CD14-positive monocyte (primary cell): ENCODE measurements at regions not wholly inside any gene's neighbourhood (a gene's known extent, or its start where the extent isn't known, plus 50 kb on each side); places are given as distances from the start of the nearest gene placed in this dataset.

Experiments used
- DNase-seq, 3 donors: peaks; one replicate each; pipeline ENCODE4 v3.0.0-alpha.2; 2011 to 2022
- H2AFZ ChIP-seq: 2 replicates; pipeline ENCODE4 v1.6.0; 2012; ENCODE audit warnings: mild to moderate bottlenecking, low read depth, low read length, inconsistent platforms; ENCODE audit not compliant: insufficient read depth, poor library complexity, severe bottlenecking
- H3K27ac ChIP-seq, 2 donors: 1 replicate in 1 of 2; 2 replicates in 1 of 2; pipeline ENCODE4 v1.5.1; 2012 to 2013; ENCODE audit warnings: low read length in 2 of 2, control low read depth in 1 of 2, inconsistent platforms in 1 of 2, low read depth in 1 of 2, mild to moderate bottlenecking in 1 of 2
- H3K27me3 ChIP-seq, 2 donors: one replicate each; pipeline versions ENCODE4 v1.6.0 to v1.6.1; 2011 to 2013; ENCODE audit warnings: low read length in 2 of 2; ENCODE audit not compliant: control insufficient read depth in 2 of 2, insufficient read depth in 2 of 2
- H3K36me3 ChIP-seq, 2 donors: replicated peaks in 1 of 2; 1 replicate in 1 of 2; 2 replicates in 1 of 2; pipeline versions ENCODE4 v1.5.1 to v1.6.1; 2012 to 2013; ENCODE audit warnings: low read length in 2 of 2, control low read depth in 1 of 2, inconsistent platforms in 1 of 2, mild to moderate bottlenecking in 1 of 2; ENCODE audit not compliant: insufficient read depth in 2 of 2, control insufficient read depth in 1 of 2
- H3K4me1 ChIP-seq, 2 donors: 1 replicate in 1 of 2; 2 replicates in 1 of 2; pipeline versions ENCODE4 v1.5.1 to v1.6.1; 2012 to 2013; ENCODE audit warnings: low read length in 2 of 2, control low read depth in 1 of 2, inconsistent platforms in 1 of 2, mild to moderate bottlenecking in 1 of 2, moderate library complexity in 1 of 2; ENCODE audit not compliant: insufficient read depth in 2 of 2, control insufficient read depth in 1 of 2
- H3K4me2 ChIP-seq: replicated peaks from 2 replicates; pipeline ENCODE3; 2012; ENCODE audit warnings: low read length, moderate library complexity, mild to moderate bottlenecking; ENCODE audit not compliant: poor library complexity, severe bottlenecking; ENCODE audit errors: extremely low read depth
- H3K4me3 ChIP-seq, 3 experiments: fragments of 200-600 bp in 1 of 3; sonication (generic) in 1 of 3; replicated peaks in 1 of 3; 1 replicate in 2 of 3; 2 replicates in 1 of 3; pipeline ENCODE4 v1.5.1; 2011 to 2013; ENCODE audit warnings: low read length in 3 of 3, mild to moderate bottlenecking in 3 of 3, control low read depth in 2 of 3, low read depth in 2 of 3, inconsistent platforms in 1 of 3, moderate library complexity in 1 of 3
- H3K79me2 ChIP-seq: 2 replicates; pipeline ENCODE4 v1.6.0; 2012; ENCODE audit warnings: mild to moderate bottlenecking, control low read depth, inconsistent platforms, low read length, moderate library complexity; ENCODE audit not compliant: insufficient read depth
- H3K9ac ChIP-seq: 2 replicates; pipeline ENCODE4 v1.6.0; 2017; ENCODE audit warnings: low read length, mild to moderate bottlenecking; ENCODE audit not compliant: insufficient read depth, poor library complexity, severe bottlenecking
- H3K9me3 ChIP-seq, 2 donors: replicated peaks in 1 of 2; 1 replicate in 1 of 2; 2 replicates in 1 of 2; pipeline versions ENCODE4 v1.5.1 to v1.6.1; 2012 to 2013; ENCODE audit warnings: low read length in 2 of 2, control low read depth in 1 of 2; ENCODE audit not compliant: control insufficient read depth in 1 of 2, insufficient read depth in 1 of 2
- H4K20me1 ChIP-seq: 2 replicates; pipeline ENCODE4 v1.6.0; 2012; ENCODE audit warnings: mild to moderate bottlenecking, low read length, control low read depth, moderate library complexity; ENCODE audit not compliant: insufficient read depth
- H3K27ac Mint-ChIP-seq, 7 donors: one replicate each; pipeline ENCODE4 v1.8.0; 2020; ENCODE audit warnings: mild to moderate bottlenecking in 7 of 7, mixed read lengths in 7 of 7, moderate library complexity in 6 of 7, inconsistent platforms in 2 of 7
- H3K27me3 Mint-ChIP-seq, 3 donors: one replicate each; pipeline ENCODE4 v1.8.0; 2021 to 2022; ENCODE audit warnings: low read depth in 3 of 3, mild to moderate bottlenecking in 3 of 3, mixed read lengths in 3 of 3, moderate library complexity in 3 of 3, inconsistent platforms in 1 of 3
- H3K36me3 Mint-ChIP-seq, 2 donors: one replicate each; pipeline ENCODE4 v1.8.0; 2020; ENCODE audit warnings: mixed read lengths in 2 of 2, inconsistent platforms in 1 of 2, mild to moderate bottlenecking in 1 of 2
- H3K4me1 Mint-ChIP-seq: one replicate; pipeline ENCODE4 v1.8.0; 2020; ENCODE audit warnings: mild to moderate bottlenecking, mixed read lengths
- H3K4me3 Mint-ChIP-seq, 2 donors: one replicate each; pipeline ENCODE4 v1.8.0; 2020; ENCODE audit warnings: mild to moderate bottlenecking in 2 of 2, mixed read lengths in 2 of 2, moderate library complexity in 1 of 2
- H3K9me3 Mint-ChIP-seq, 7 donors: one replicate each; pipeline ENCODE4 v1.8.0; 2020 to 2022; ENCODE audit warnings: mixed read lengths in 7 of 7, mild to moderate bottlenecking in 6 of 7, moderate library complexity in 6 of 7, inconsistent platforms in 2 of 7
- WGBS: methylation state at CpG from one replicate; pipeline ENCODE4 v1.1.5; 2013; ENCODE audit warnings: missing lambda C conversion rate; ENCODE audit not compliant: insufficient coverage; 5-methylcytosine and 5-hydroxymethylcytosine counted together
- intact Hi-C, 2 donors: fragments of 100-400 bp; cut with micrococcal nuclease; formaldehyde crosslinking; loops; one replicate each; pipeline versions ENCODE4 v1.15.0 to v1.15.1; 2023
- TF ChIP-seq, protein P1 (sequence below): fragments of 200-600 bp; IDR thresholded peaks from one replicate; pipeline ENCODE4 v1.8.0; 2022; ENCODE audit warnings: antibody characterized with exemption, mild to moderate bottlenecking

DNA sequence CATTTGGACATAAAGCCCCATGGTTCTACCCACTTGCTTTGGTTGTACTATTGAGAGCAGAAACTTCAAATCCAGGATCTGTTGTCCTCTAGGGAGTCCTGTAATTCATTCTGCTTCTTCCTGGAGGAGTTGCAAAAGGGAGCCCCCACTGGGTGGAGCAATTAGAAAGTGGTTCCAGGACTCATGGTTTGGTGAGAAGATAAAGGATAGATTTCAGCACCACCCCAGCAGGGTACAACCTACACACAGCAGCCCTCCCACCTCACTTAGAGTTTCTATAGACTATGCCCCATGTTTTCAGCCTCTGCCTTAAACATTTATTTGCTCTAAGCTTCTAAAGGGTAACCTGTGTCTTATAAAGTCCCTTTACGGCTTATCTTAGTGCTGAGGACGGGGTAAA, 112.6 kb upstream of the ARRDC3 start:
- no peak for DNase-seq
- WGBS = no CpG with 5 or more reads among the region's 2 CpGs
- Histone ChIP-seq H3K9ac (no peak overlapping the region), H2AFZ (no peak overlapping the region), H3K27ac (no peak overlapping the region), H3K4me3 (no peak overlapping the region), H3K4me1 (no peaks in the 10 kb centered on the region), H3K79me2 (no peaks in the 10 kb centered on the region), H4K20me1 (no peaks in the 10 kb centered on the region), H3K36me3 (no peaks in the 10 kb centered on the region), H3K27me3 (no peaks in the 10 kb centered on the region), H3K4me2 (no peak overlapping the region), H3K9me3 (no peaks in the 10 kb centered on the region)
- Mint-ChIP-seq H3K4me3 (no peak overlapping the region), H3K27ac (no peak overlapping the region), H3K36me3 (no peaks in the 10 kb centered on the region), H3K4me1 (peaks cover 3% of the 10 kb centered on the region), H3K27me3 (peaks cover 0 to 5% (median 4%) of the 10 kb centered on the region in 3 donors), H3K9me3 (no peaks in the 10 kb centered on the region)
- TF ChIP-seq, protein P1, sequence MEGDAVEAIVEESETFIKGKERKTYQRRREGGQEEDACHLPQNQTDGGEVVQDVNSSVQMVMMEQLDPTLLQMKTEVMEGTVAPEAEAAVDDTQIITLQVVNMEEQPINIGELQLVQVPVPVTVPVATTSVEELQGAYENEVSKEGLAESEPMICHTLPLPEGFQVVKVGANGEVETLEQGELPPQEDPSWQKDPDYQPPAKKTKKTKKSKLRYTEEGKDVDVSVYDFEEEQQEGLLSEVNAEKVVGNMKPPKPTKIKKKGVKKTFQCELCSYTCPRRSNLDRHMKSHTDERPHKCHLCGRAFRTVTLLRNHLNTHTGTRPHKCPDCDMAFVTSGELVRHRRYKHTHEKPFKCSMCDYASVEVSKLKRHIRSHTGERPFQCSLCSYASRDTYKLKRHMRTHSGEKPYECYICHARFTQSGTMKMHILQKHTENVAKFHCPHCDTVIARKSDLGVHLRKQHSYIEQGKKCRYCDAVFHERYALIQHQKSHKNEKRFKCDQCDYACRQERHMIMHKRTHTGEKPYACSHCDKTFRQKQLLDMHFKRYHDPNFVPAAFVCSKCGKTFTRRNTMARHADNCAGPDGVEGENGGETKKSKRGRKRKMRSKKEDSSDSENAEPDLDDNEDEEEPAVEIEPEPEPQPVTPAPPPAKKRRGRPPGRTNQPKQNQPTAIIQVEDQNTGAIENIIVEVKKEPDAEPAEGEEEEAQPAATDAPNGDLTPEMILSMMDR = no peak
- intact Hi-C loops = no loop called here

DNA sequence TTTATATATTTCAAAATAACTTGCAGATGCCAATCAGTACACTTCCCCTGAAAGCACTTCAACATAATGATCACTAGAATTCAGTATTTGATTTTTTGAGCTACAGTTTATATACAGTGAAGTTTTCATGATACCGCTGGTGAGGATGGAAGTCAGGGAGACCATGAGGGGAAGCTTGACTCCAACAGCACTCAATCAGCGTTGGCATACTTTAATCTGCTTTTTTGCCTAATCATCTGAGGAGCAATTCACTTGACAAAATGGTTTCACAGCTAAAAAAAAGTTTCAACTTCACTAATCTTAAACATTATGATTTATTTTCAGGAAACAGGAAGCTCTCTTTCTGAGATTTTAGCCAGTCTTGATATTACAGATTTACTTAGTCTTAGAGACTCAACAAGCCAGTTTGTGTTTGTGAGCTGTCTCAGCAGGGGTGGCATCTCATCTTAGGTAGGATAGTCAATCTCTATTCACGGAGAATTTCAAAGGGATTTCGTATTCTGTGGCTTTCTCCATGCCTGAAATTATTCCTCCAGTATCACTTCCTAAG, 111.4 kb upstream of the ARRDC3 start:
- intact Hi-C loops = no loop called here
- Histone ChIP-seq H4K20me1 (no peaks in the 10 kb centered on the region), H2AFZ (no peak overlapping the region), H3K36me3 (no peaks in the 10 kb centered on the region), H3K4me1 (no peaks in the 10 kb centered on the region), H3K79me2 (no peaks in the 10 kb centered on the region), H3K4me3 (no peak overlapping the region), H3K27me3 (no peaks in the 10 kb centered on the region), H3K4me2 (no peak overlapping the region), H3K9me3 (no peaks in the 10 kb centered on the region), H3K27ac (no peak overlapping the region), H3K9ac (no peak overlapping the region)
- Mint-ChIP-seq H3K27ac (no peak overlapping the region), H3K4me3 (no peak overlapping the region), H3K9me3 (no peaks in the 10 kb centered on the region), H3K4me1 (peaks cover 3% of the 10 kb centered on the region), H3K36me3 (no peaks in the 10 kb centered on the region), H3K27me3 (peaks cover 0 to 5% (median 4%) of the 10 kb centered on the region in 3 donors)
- WGBS = 60% methylated on average over 1 of the region's 4 CpGs
- TF ChIP-seq, protein P1 = no peak
- DNase-seq = no peak
